ENCODE measurements at regions not wholly inside any gene's neighbourhood (a gene's known extent, or its start where the extent isn't known, plus 50 kb on each side); places are given as distances from the start of the nearest gene placed in this dataset.

DNA sequence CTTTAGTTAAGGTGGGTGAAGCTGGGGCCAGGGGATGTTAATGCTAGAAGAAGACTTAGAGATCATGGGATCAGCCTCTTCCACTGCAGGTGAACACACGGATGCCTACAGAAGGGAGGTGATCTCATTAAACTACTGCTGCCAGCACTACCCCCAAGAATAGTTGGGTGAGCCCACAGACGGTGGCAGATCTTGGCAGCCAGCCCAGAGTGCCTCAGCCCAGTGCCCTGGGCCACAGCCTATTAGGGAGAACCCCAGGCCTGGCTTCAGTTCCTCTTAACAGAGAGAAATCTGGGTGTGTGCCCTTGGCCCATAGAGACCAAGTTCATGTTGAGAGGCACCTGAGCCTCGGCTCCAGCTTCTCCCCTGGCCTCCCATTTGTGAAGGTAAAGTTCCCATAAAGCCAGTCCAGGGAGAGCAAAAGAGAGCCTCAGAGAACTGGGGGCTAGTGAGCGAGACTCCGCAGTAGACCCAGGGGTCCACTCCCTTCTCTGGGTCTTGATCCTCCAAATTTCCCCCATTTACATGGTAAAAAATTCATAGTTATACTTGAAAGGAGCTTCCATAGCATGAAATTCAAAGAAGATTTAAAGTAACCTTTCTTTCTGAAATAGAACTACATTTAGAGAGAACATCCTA is 125.0 kb upstream of the CCND2 start:
- peak; percentile 87 to 95 (median 92) for DNase-seq
- H3K36me3 ChIP-seq (replicated peaks in 1 of 2; ENCODE audit: control insufficient read depth in 1 of 2, insufficient read depth in 2 of 2, low read length in 2 of 2), result no peaks in the 10 kb centered on the region
- WGBS (ENCODE audit: insufficient coverage), result 0% methylated on average over 1 of the region's 5 CpGs
- no peak overlapping the region for H3K4me2 ChIP-seq (replicated peaks; ENCODE audit: extremely low read depth, low read length, poor library complexity, severe bottlenecking)
- H4K20me1 ChIP-seq (ENCODE audit: insufficient read depth, low read length), result no peaks in the 10 kb centered on the region
- Mint-ChIP-seq H3K4me1 (peaks cover 50% of the 10 kb centered on the region), H3K27ac (peak overlapping the region; percentile 61 to 84 (median 75)), H3K4me3 (peak overlapping the region in 1 of 2 donors; percentile 39), H3K36me3 (no peaks in the 10 kb centered on the region), H3K9me3 (peaks cover 0 to 1% (median 0%) of the 10 kb centered on the region in 7 donors), H3K27me3 (ENCODE audit: low read depth in 3 of 3) (peaks cover 2 to 14% (median 2%) of the 10 kb centered on the region in 3 donors)
- no peak overlapping the region for H2AFZ ChIP-seq (ENCODE audit: insufficient read depth, low read depth, low read length, poor library complexity, severe bottlenecking)
- no peak overlapping the region for H3K27ac ChIP-seq (ENCODE audit: low read depth in 1 of 2, low read length in 2 of 2)
- H3K4me3 ChIP-seq (replicated peaks in 1 of 3; ENCODE audit: low read depth in 2 of 3, low read length in 3 of 3), result no peak overlapping the region
- TF ChIP-seq, protein P1, sequence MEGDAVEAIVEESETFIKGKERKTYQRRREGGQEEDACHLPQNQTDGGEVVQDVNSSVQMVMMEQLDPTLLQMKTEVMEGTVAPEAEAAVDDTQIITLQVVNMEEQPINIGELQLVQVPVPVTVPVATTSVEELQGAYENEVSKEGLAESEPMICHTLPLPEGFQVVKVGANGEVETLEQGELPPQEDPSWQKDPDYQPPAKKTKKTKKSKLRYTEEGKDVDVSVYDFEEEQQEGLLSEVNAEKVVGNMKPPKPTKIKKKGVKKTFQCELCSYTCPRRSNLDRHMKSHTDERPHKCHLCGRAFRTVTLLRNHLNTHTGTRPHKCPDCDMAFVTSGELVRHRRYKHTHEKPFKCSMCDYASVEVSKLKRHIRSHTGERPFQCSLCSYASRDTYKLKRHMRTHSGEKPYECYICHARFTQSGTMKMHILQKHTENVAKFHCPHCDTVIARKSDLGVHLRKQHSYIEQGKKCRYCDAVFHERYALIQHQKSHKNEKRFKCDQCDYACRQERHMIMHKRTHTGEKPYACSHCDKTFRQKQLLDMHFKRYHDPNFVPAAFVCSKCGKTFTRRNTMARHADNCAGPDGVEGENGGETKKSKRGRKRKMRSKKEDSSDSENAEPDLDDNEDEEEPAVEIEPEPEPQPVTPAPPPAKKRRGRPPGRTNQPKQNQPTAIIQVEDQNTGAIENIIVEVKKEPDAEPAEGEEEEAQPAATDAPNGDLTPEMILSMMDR (IDR thresholded peaks at IDR 0.05), result no peak
- no peaks in the 10 kb centered on the region for H3K27me3 ChIP-seq (ENCODE audit: control insufficient read depth in 2 of 2, insufficient read depth in 2 of 2, low read length in 2 of 2)
- H3K79me2 ChIP-seq (ENCODE audit: insufficient read depth, low read length), result no peaks in the 10 kb centered on the region
- H3K9me3 ChIP-seq (replicated peaks in 1 of 2; ENCODE audit: control insufficient read depth in 1 of 2, insufficient read depth in 1 of 2, low read length in 2 of 2), result no peaks in the 10 kb centered on the region
- peaks cover 44 to 49% of the 10 kb centered on the region in 2 donors for H3K4me1 ChIP-seq (ENCODE audit: control insufficient read depth in 1 of 2, insufficient read depth in 2 of 2, low read length in 2 of 2)
- H3K9ac ChIP-seq (ENCODE audit: insufficient read depth, low read length, poor library complexity, severe bottlenecking), result no peak overlapping the region
- intact Hi-C loops (cut with micrococcal nuclease), result loop anchor here in 1 of 2 donors (5.0 kb wide), 1 partner anchor 41 kb away; no protein-coding TSS in a partner anchor

DNA sequence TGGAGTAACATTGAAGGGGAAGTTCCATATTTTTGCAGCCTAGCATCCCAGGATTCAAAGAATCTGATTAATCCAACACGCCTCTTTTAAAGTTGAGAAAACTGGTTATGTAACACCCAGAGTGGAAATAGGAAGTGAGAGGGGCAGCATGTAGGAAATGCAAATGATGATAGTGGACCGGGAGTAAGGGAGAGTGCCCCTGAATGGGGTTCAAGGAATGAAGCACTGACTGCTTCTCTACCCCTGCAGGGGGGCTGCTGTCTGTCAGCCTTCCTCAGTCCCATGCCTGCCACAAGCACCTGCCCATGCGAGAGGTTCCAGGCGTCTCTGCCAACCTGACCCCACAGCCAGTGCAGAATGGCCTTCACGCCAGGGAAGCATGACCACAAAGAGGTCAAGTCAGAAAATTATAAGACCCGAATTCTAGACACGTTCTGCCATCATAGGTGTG is 126.5 kb upstream of the CCND2 start:
- H3K4me3 ChIP-seq (replicated peaks in 1 of 3; ENCODE audit: low read depth in 2 of 3, low read length in 3 of 3), result peak overlapping the region in 1 of 3 experiments; percentile 16
- TF ChIP-seq, protein P1 (IDR thresholded peaks at IDR 0.05), result no peak
- intact Hi-C loops (cut with micrococcal nuclease), result loop anchor here in 1 of 2 donors (5.0 kb wide), 1 partner anchor 40 kb away; no protein-coding TSS in a partner anchor
- peak; percentile 56 to 87 (median 79) for DNase-seq
- Mint-ChIP-seq H3K27ac (peak overlapping the region in 6 of 7 donors; percentile 37 to 77 (median 64)), H3K4me1 (peaks cover 52% of the 10 kb centered on the region), H3K4me3 (peak overlapping the region in 1 of 2 donors; percentile 46), H3K9me3 (peaks cover 0 to 1% (median 0%) of the 10 kb centered on the region in 7 donors), H3K27me3 (ENCODE audit: low read depth in 3 of 3) (peaks cover 2 to 14% (median 2%) of the 10 kb centered on the region in 3 donors), H3K36me3 (no peaks in the 10 kb centered on the region)
- no peaks in the 10 kb centered on the region for H3K79me2 ChIP-seq (ENCODE audit: insufficient read depth, low read length)
- no peaks in the 10 kb centered on the region for H3K9me3 ChIP-seq (replicated peaks in 1 of 2; ENCODE audit: control insufficient read depth in 1 of 2, insufficient read depth in 1 of 2, low read length in 2 of 2)
- H3K9ac ChIP-seq (ENCODE audit: insufficient read depth, low read length, poor library complexity, severe bottlenecking), result no peak overlapping the region
- H2AFZ ChIP-seq (ENCODE audit: insufficient read depth, low read depth, low read length, poor library complexity, severe bottlenecking), result no peak overlapping the region
- peaks cover 47 to 49% of the 10 kb centered on the region in 2 donors for H3K4me1 ChIP-seq (ENCODE audit: control insufficient read depth in 1 of 2, insufficient read depth in 2 of 2, low read length in 2 of 2)
- 69% methylated on average over 3 of the region's 7 CpGs for WGBS (ENCODE audit: insufficient coverage)
- H3K4me2 ChIP-seq (replicated peaks; ENCODE audit: extremely low read depth, low read length, poor library complexity, severe bottlenecking), result peak overlapping the region; percentile 24
- no peaks in the 10 kb centered on the region for H4K20me1 ChIP-seq (ENCODE audit: insufficient read depth, low read length)
- H3K27me3 ChIP-seq (ENCODE audit: control insufficient read depth in 2 of 2, insufficient read depth in 2 of 2, low read length in 2 of 2), result no peaks in the 10 kb centered on the region
- H3K36me3 ChIP-seq (replicated peaks in 1 of 2; ENCODE audit: control insufficient read depth in 1 of 2, insufficient read depth in 2 of 2, low read length in 2 of 2), result no peaks in the 10 kb centered on the region
- H3K27ac ChIP-seq (ENCODE audit: low read depth in 1 of 2, low read length in 2 of 2), result no peak overlapping the region
